Activated CD4-positive, alpha-beta T cell treated with anti-CD3 and anti-CD28 coated beads, Interleukin-2, amount 50 U/mL, for 16 hours (primary cell): ENCODE measurements at regions not wholly inside any gene's neighbourhood (a gene's known extent, or its start where the extent isn't known, plus 50 kb on each side); places are given as distances from the start of the nearest gene placed in this dataset.
A peak's percentile ranks its signal among the peaks of the same experiment; 100 is the strongest.
"Not testable (repeated sequence)": the region's sequence is repeated elsewhere in the genome, so short reads cannot be mapped to it uniquely, and the experiment has no call there.

ENCODE experiments used
- DNase-seq: peaks from one replicate; pipeline ENCODE4 v3.0.0-alpha.2; 2020

- peak; percentile 21 for DNase-seq
These were observed 669.4 kb upstream of the CITED2 start for GRCh38 chr6:140043762-140044378.

GRCh38 chr6:140043357-140043756 is 668.9 kb upstream of the CITED2 start:
- DNase-seq, result peak; percentile 31

GRCh38 chr6:140041571-140042332 is 667.3 kb upstream of the CITED2 start:
- DNase-seq, result no peak

- DNase-seq, result no peak
These were observed 666.6 kb upstream of the CITED2 start for GRCh38 chr6:140041056-140041455.

- no peak for DNase-seq
These were observed 665.9 kb upstream of the CITED2 start for GRCh38 chr6:140040396-140040795.

GRCh38 chr6:140039364-140039763 is 664.9 kb upstream of the CITED2 start:
- no peak for DNase-seq

- no peak for DNase-seq
These were observed 661.7 kb upstream of the CITED2 start for GRCh38 chr6:140036196-140036595.

- no peak for DNase-seq
These were observed 657.7 kb upstream of the CITED2 start for GRCh38 chr6:140032189-140032588.

- DNase-seq, result no peak
These were observed 655.1 kb upstream of the CITED2 start for GRCh38 chr6:140029551-140029950.

- no peak for DNase-seq
These were observed 652.8 kb upstream of the CITED2 start for GRCh38 chr6:140027219-140027618.

GRCh38 chr6:140026546-140026945 is 652.1 kb upstream of the CITED2 start:
- DNase-seq, result no peak

DNA sequence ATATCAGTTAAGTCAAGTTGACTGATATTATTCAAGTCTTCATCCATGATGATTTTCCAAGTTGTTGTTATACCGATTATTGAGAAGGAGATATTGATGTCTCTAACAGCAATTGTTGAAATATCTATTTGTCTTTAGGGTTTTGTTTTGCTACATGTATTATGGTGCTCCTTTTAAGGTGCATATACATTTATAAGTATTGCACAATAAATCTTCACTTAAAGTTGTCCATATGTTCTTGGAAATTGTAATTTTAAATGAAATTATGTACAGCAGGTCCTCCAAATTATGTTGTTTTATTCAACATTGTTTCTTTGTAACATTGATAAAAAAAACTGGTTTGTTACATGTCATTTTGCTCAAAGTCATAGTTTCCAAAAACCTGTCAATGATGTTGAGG is 650.7 kb upstream of the CITED2 start:
- no peak for DNase-seq

- no peak for DNase-seq
These were observed 645.9 kb upstream of the CITED2 start for GRCh38 chr6:140020207-140020791.

DNA sequence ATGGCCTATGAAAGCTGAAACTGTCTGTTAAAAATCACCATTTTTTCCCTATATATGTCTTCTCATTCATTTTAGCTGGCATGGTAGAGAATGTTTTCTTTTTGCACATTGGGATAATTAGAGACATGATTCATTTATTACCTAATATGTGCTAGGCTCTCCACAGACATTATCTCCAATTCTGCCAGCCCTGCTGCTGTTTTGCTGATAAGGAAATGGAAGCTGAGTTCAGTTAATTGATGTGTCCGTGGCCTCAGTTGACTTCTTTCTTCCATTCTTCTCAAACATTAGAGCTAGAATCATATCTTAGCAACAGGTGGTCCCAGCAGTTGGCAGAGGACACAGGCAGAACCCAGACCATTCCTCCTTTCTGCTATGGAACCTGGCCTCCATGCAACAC is 644.1 kb upstream of the CITED2 start:
- DNase-seq, result no peak

- no peak for DNase-seq
These were observed 643.0 kb upstream of the CITED2 start for GRCh38 chr6:140017470-140017869.

- no peak for DNase-seq
These were observed 637.7 kb upstream of the CITED2 start for GRCh38 chr6:140012150-140012549.

DNA sequence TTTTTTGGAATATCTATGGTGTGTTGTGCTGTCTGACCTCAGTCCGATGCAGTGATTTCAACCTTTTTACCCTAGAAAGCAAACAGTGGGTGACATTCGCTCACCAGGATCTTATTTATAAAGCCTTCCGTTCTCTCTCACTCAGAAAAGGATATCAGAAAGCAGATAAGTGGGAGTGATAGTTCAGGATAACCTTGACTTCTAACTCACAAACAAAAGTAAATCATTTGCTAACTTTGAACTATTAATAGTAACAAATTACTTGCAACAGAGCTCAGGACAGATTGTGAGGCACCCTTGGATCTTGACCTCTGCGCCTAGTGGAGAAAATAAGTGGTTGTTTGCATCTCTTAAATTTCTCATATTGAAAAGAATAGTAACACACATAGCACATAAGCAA is 637.1 kb upstream of the CITED2 start:
- DNase-seq, result no peak

DNA sequence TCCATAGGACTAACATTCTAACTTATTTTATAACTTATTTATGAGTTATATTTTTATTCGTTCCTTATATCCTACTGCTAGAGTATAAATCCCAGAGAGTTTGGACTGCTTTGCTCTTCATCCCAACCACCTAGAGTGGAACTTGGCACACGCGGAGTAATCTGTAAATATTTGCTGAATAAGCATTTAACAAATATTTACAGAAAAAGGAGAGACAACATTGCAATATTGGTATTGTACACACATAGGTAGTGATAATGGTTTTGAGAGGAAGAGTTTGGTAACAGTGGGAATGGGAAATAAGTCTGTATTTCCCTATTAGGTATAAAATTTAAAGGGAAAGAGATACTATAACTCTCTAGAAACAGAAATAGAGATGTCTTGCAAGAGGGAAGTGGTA is 634.8 kb upstream of the CITED2 start:
- no peak for DNase-seq

DNA sequence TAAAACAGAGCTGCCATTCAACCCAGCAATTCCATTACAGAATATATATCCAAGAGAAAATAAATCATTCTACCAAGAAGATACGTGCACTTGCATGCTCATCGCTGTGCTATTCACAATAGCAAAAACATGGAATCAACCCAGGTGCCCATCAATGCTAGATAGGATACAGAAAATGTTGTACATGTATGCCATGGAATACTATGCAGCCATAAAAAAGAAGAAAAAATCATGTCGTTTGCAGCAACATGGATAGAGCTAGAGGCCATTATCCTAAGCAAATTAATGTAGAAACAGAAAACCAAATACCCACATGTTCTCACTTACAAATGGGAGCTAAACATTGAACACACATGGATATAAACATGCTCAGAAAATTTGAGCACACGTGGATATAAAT is 633.1 kb upstream of the CITED2 start:
- no peak for DNase-seq

DNA sequence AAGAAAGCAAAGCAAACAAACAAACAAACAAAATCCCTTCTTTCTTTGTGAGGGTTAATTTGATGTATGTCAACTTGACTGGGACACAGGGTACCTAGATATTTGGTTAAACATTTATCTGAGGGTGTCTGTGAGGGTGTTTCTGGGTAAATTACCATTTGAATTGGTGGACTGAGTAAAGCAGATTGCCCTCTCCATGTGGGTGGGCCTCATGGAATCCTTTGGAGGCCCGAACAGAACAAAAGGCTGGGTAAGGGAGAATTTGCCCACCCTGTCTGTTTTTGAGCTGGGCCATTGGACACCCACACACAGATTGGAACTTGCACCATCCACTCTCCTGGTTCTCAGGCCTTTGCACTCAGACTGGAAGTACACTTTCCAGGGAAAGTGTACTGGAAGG is 628.8 kb upstream of the CITED2 start:
- no peak for DNase-seq

GRCh38 chr6:140002396-140003022 is 628.1 kb upstream of the CITED2 start:
- no peak for DNase-seq

- DNase-seq, result no peak
These were observed 627.4 kb upstream of the CITED2 start for GRCh38 chr6:140001821-140002341.

GRCh38 chr6:140001005-140001404 is 626.6 kb upstream of the CITED2 start:
- DNase-seq, result no peak

DNA sequence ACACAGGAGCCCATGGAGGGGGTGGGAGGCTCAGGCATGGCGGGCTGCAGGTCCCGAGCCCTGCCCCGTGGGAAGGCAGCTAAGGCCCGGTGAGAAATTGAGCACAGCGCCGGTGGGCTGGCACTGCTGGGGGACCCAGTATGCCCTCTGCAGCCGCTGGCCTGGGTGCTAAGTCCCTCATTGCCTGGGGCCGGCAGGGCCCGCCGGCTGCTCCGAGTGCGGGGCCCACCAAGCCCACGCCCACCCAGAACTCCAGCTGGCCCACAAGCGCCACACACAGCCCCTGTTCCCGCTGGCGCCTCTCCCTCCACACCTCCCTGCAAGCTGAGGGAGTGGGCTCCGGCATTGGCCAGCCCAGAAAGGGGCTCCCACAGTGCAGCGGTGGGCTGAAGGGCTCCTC is 625.2 kb upstream of the CITED2 start:
- DNase-seq, result not testable (repeated sequence)
